ENCODE measurements at regions not wholly inside any gene's neighbourhood (a gene's known extent, or its start where the extent isn't known, plus 50 kb on each side); places are given as distances from the start of the nearest gene placed in this dataset.

DNA sequence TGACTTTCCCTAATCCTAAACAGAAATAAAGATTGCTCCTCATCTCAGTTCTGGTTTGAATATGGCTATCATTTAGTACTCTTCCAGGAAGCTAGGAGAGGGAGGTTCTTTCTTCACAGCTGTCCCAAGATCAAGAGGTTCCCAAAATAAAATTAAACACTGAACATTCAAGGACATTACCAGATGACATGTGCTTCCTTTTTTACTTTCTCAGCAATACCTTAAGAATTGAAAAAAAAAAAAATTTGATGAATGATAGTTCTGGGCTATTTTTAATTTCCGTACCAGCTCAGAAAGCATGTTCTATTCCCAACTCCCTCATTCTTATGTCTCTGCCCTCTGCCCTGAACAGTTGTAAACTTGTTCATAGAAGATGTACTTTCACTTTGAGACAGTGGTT, 61.7 kb upstream of the MYL1 start:
- no peak for DNase-seq (ENCODE audit: low spot score)

DNA sequence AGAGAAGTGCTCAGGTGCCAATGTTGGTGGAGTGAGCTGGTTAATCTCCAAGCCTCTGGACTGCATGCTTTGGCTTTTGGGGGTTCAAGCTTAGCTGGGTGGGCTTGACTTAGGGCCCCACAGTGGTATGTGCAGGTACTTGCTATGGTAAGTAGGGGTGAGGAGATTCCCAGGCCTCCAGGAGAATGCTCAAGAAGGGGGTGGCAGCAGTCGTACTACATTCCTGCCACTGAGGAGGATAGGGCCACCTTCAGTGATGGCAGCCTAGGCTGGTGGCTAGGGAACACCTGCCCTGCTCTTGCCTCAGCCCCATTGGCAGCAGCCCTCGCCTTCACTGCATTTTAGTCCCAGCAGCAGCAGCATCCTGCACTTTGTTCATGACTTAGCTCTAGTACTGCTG, 55.6 kb upstream of the MYL1 start:
- no peak for DNase-seq (ENCODE audit: low spot score)

DNA sequence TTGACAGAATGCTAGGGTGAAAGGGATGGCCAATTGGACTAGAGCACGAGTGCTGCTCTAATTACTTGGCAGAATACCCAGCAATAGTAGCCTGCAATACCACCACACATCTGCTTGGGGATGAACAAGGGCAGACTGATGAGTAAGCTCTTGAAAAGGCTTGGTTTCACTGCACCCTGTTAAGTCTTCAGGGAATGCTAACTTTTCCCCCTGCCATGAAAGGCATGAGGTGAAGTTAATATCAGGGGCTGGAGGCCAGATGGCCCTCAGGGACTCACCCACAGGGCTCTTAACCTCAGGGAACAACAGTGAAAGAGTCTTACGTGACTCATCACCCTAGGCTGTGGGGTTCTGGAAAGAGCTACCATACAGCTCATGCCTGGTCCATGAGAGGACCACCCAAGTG, 51.7 kb upstream of the MYL1 start:
- DNase-seq (ENCODE audit: low spot score) = peak; percentile 10

DNA sequence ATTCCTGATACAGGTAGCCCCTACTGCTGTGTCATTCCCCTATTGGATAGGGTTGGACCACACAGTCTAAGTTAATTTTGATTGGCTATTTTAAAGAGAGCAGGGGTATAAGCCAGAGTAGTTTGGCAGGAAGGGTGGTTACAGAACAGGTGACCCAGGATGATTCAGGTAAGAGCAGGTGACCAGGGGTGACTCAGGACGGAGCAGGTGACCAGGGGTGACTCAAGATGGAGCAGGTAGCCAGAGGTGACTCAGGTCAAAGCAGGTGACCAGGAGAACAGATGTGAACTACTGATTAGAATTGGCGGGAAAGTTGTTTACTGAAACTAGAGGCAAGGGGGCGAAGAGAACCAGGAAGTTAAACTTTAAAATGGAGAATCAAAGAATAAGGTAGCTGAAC, 50.5 kb upstream of the MYL1 start:
- DNase-seq (ENCODE audit: low spot score) = peak; percentile 36

Data from kidney tubule cell (primary cell).